ENCODE measurements at regions not wholly inside any gene's neighbourhood (a gene's known extent, or its start where the extent isn't known, plus 50 kb on each side); places are given as distances from the start of the nearest gene placed in this dataset.

DNA sequence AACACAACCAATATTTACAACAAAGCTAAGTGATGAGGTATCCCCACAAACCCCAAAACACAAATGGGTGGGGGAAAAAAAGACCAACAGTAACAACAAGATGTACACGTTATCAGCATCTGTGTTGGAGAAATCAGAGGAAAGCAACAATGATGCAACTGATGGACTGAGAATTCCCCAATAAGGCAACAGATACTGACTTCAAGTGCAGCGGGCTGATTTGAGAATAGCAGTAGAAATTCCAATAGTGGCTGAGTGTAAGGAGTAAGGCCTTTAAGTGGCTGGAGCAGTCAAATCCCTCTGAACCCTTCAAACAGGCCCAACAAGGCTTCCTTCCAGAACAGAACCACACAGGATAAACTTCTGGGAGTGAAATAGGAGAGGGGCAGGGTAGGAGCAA, 97.6 kb downstream of the TM2D1 start:
- no peak for DNase-seq

DNA sequence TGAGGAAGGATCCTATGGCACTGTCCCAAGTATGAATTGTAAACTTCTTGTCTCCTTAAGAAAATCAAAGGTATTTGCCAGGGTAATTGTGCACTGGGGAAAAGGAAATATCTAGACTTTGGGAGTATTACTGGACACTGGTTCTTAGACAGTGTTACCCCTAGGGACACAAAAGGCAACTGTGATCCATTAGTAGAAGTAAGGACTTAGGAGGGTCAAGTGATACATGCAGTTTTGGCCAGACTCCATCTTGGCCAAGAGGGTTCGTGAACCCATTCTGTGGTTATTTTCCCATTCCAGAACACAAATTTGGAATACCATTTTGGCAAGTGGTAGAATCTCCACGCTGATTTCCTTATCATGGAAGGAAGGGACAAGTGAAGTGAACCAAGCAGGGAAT, 98.1 kb downstream of the TM2D1 start:
- no peak for DNase-seq

GRCh38 chr1:61623852-61624251, 101.1 kb downstream of the TM2D1 start:
- no peak for DNase-seq

GRCh38 chr1:61620536-61620935, 104.4 kb downstream of the TM2D1 start:
- DNase-seq: no peak

DNA sequence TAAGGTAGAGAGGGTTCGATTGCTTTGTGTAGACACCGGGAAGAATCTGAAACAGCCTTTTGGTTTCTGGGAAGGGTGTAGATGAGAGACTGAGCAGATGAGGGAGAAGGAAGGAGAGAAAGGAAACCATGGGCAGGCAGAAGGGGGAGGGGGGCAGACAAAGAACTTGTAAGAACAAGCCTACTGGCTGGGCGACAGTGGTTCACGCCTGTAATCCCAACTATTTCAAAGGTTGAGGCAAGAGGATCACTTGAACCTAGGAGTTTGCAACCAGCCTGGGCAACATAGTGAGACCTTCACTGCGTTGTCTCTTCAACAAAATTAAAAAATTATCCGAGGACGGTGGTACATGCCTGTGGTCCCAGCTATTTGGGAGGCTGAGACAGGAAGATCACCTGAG, 106.2 kb downstream of the TM2D1 start:
- DNase-seq: no peak

- no peak for DNase-seq
Observed at GRCh38 chr1:61618193-61618592, 106.7 kb downstream of the TM2D1 start.

GRCh38 chr1:61616830-61617229, 108.1 kb downstream of the TM2D1 start:
- DNase-seq: no peak

- DNase-seq: no peak
Observed at GRCh38 chr1:61612602-61613001, 112.3 kb downstream of the TM2D1 start.

DNA sequence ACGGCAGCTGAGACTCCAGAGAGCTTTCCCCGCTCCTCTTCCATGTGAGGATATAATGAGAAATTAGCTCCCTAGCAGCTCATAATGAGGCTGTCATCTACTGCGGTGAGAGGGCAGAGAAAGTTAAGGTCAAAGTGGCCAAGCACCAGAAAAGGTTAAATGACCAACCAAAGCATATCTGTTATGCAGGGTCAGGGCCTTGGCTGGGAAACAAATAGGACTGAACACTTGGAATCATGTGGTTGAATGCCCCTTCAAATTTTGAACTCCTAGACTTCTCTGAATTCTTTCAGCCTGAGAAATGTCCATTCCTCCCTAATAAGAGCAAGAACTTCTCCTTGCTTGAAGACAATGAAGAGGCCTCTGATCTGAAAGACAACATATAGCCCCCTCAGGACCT, 115.9 kb downstream of the TM2D1 start:
- no peak for DNase-seq

- no peak for DNase-seq
Observed at GRCh38 chr1:61607448-61607847, 117.5 kb downstream of the TM2D1 start.

GRCh38 chr1:61606448-61607312, 118.3 kb downstream of the TM2D1 start:
- no peak for DNase-seq

DNA sequence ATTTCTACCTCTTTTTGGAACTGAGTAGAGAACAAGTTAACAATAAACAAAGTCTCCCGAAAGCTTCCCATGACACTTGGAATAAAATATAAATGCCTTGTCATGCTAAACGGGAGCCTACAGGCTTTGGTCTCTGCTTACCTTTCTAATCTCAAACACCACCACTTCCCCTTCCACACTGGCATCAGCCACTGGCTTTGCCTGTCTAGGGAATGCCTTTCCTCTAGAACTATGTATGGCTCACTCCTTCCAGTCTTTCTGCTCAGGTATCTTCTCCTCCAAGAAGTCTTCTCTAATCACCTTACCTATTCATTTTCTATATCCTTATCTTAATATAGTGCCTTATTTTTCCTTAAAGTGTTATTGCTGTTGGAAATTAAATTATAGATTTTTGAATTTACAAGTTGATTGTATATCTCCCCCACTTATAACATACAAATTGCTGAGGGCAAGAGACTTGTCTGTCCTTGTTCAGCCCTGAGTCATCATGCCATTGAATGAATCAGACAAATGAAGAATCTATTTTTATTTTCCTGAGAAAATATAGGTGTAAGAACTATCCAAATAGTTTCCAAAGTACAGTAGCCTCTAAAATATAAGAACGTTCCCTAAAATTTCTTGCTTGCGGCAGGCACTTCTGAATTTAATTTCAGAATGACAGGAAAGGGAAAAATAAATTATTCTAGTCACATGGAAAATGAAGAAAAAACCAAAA, 119.2 kb downstream of the TM2D1 start:
- no peak for DNase-seq

GRCh38 chr1:61604684-61605083, 120.3 kb downstream of the TM2D1 start:
- DNase-seq: no peak

DNA sequence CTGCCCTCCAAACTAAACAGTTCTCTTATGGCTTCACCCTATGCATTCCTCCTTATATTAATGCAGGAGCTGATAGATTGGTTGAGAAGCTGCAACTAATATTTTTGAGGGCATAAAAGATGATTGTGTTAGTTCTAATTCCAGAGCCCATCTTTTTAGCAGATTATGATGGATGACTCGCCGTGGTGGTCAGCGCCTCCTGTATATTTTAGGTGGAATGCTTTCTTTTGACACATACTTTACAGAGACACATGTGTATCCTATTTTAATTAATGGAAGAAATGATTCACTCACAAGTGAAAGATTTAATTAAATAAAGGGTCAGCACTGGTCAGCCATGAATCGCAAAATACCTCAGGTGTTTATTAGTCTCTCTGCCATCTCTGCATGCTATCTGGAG, 120.7 kb downstream of the TM2D1 start:
- no peak for DNase-seq

DNA sequence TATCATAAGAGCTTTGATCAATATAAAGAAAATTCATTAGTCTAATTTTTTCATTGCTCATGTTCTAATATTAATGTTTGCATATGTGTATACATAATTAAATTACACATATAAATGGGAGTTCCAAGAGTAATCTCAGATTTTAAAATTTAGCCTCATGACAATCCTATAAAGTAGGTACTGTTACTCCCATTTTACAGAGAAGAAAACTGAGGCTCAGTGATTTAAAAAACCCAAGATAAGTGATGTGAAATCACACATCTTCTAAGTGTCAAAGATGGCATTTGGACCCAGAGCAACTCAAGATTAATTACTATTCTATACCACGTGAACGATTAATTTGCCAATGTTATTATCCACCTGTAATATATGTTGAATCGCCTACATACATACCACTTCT, 122.3 kb downstream of the TM2D1 start:
- DNase-seq: no peak

GRCh38 chr1:61597601-61598000, 127.3 kb downstream of the TM2D1 start:
- DNase-seq: no peak

- no peak for DNase-seq
Observed at GRCh38 chr1:61593331-61593730, 131.6 kb downstream of the TM2D1 start.

GRCh38 chr1:61591351-61591750, 133.6 kb downstream of the TM2D1 start:
- DNase-seq: no peak

DNA sequence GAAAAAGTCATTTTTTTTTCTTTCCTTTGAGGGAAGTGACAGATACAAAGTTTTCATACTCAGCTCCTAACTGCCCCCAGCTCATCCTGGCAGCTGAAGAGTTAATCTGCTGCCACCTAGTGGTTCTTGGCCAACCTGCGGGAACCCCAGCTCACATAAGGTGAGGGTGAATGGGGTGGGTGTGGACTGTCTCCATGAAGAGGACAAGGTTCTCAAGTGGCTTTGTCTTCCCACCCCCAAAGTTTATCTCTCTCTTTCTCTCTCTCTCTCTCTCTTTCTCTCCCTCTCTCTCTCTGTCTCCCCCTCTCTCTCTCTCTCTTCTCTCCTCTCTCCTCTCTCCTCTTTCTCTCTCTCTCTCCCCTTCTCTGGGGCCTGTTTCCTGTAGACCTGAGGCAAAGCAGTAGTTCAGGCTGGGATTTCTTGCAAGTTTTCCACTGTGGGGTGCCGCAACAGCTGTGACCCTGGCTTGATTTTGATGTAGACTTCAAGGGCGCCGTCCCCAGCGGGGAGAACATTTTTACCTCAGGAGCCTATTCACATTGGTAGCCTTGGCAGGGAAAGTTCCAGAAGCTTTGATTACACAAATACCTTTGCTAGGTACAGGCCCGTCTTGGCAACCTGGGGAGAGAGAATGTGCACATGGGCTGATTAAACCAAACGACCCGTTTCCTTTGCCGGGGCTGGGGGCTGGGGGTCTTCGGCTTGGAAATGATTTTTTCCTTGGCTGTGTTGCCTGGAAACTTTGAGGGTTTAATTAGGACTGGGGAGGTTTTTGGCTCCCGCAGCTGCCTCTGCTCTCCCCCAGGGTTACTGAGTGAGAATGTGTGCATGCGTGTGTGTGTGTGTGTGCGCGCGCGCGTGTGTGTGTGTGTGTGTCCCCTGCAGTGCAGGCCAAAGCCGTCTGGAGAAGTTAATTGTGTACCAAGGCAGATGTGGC, 135.9 kb downstream of the TM2D1 start:
- peak; percentile 73 for DNase-seq

DNA sequence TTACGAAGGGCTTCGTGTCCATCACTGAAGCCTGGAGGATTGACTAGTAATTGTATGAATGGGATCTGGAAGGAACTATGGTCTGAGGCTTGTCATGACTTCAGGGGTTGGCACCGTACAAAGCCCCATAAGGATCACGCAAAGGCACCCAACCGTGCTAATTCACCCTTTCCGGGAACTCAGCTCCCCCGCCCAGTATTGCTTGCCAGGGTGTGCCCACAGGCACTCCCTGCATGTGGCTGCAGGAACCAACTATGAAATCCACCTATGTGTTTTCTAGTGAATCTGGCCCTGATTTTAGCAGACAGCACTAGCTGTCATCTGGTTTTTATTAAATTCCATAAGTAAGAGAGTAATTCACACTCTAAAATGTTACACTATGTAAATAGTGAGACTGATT, 139.2 kb downstream of the TM2D1 start:
- no peak for DNase-seq

DNA sequence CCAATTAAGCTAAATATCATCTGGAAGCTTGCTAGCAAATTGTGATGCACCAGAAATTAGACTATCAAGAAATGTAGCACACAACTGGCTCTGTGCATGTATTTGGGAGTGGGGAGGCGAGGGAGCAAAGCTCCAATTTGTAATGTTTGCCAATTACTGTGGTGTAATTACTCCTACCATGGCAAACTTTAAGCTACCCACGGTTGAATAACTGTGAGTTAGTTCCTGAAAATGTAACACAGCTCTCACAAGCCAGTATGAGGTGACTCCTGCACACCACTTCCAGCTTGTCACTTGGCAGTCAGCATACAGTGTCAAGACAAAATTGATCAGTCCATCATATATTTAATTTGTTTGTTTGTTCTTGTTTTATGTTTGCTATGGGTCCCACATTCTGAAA, 141.2 kb downstream of the TM2D1 start:
- no peak for DNase-seq

DNA sequence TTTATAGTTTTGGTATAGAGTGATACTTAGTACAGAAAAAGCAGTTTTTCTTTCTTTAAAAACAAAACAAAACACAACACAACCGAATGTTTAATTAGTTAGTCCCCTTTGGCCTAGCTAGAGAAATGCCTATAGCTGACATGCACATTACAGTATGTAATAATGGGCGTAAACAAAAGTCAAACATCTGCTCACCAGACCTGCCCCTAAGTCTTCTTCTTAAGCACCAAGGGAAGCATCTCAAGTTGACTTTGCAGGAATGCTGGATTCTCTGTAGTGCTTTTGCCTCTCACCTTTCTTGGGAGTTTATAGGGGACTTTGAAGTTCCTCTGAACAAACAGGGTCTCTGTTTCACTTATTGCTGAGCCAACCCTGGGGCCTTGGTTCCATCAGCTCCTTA, 143.7 kb downstream of the TM2D1 start:
- DNase-seq: no peak

DNA sequence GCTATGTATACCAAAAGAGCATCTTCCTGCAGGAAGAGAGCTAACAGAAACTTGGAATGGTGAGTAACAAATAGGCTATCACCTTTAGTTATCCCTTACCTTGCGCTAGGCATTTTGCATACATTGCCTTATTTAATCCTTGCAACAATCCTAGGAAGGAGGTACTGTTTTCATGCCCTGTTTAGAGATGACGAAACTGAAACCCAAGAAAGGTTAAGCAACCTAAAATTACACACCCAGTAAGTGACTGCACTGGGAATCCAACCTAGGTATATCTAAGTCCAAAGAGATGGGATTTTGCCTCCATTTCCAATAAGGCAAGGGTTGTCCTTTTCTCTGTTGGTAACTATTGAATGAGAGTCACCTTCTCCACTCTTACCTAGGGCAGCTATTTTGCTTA, 144.5 kb downstream of the TM2D1 start:
- DNase-seq: no peak
